Endothelial cell of umbilical vein (primary cell): ENCODE measurements at regions not wholly inside any gene's neighbourhood (a gene's known extent, or its start where the extent isn't known, plus 50 kb on each side); places are given as distances from the start of the nearest gene placed in this dataset.

Experiments used
- BruUV-seq: library from RNA; stranded (reverse); fragments of 400-500 nt; replicated peaks from 2 replicates; lab custom pipeline; 2021; lab: Mats Ljungman, UMichigan
- CTCF ChIA-PET: fragments of 300-600, 350-600 bp; sonication (Branson Sonifier 250); formaldehyde crosslinking; loops from one replicate; lab custom pipeline; 2021; ENCODE audit warnings: antibody characterized with exemption, inconsistent platforms; lab: Charles Lee
- POLR2A ChIA-PET: fragments of 300-600, 350-600 bp; sonication (Branson Sonifier 250); formaldehyde crosslinking; loops from one replicate; lab custom pipeline; 2021; ENCODE audit warnings: antibody characterized with exemption, inconsistent platforms; lab: Charles Lee
- DNase-seq: peaks from one replicate; pipeline ENCODE4 v3.0.0-alpha.2; 2011; ENCODE audit warnings: low read depth, low spot score
- FAIRE-seq: peaks from 2 replicates; lab custom pipeline; 2011; peaks lifted over from hg19 to GRCh38; lab: Jason Lieb, UNC
- H2AFZ ChIP-seq: 2 replicates; pipeline ENCODE4 v1.6.0; 2012; ENCODE audit warnings: low read depth, low read length, control low read depth, inconsistent platforms
- H3K27ac ChIP-seq: 2 replicates; pipeline ENCODE4 v1.5.1; 2011; ENCODE audit warnings: low read depth, mild to moderate bottlenecking, control low read depth, low read length, moderate library complexity; ENCODE audit not compliant: insufficient read depth
- H3K27me3 ChIP-seq, 2 experiments: 2 replicates each; pipeline versions ENCODE4 v1.6.0 to v1.6.1; 2011; ENCODE audit warnings: low read length in 2 of 2, mixed read lengths in 1 of 2; ENCODE audit not compliant: control insufficient read depth in 2 of 2, insufficient read depth in 2 of 2
- H3K36me3 ChIP-seq, 2 experiments: 2 replicates in 1 of 2; 3 replicates in 1 of 2; pipeline ENCODE4 v1.5.1; 2011; ENCODE audit warnings: low read length in 2 of 2, mild to moderate bottlenecking in 1 of 2, moderate library complexity in 1 of 2; ENCODE audit not compliant: control insufficient read depth in 2 of 2, insufficient read depth in 2 of 2; ENCODE audit errors: extremely low read depth in 1 of 2
- H3K4me1 ChIP-seq: 3 replicates; pipeline ENCODE4 v1.5.1; 2011; ENCODE audit warnings: mild to moderate bottlenecking, low read length; ENCODE audit not compliant: control insufficient read depth, insufficient read depth; ENCODE audit errors: extremely low read depth
- H3K4me2 ChIP-seq: 2 replicates; pipeline ENCODE4 v1.6.1; 2011; ENCODE audit warnings: low read length, control low read depth, mixed read lengths; ENCODE audit not compliant: insufficient read depth
- H3K4me3 ChIP-seq, 3 experiments: fragments of 200-600 bp in 1 of 3; sonication (generic), shearing (Covaris generic) in 1 of 3; replicated peaks in 1 of 3; 2 replicates each; pipeline ENCODE4 v1.5.1; 2011 to 2016; ENCODE audit warnings: control low read depth in 3 of 3, low read length in 3 of 3, mild to moderate bottlenecking in 2 of 3, inconsistent platforms in 1 of 3, low read depth in 1 of 3, moderate library complexity in 1 of 3; ENCODE audit not compliant: insufficient read depth in 1 of 3
- H3K79me2 ChIP-seq: 2 replicates; pipeline ENCODE4 v1.6.0; 2012; ENCODE audit warnings: low read length, inconsistent platforms; ENCODE audit not compliant: control insufficient read depth, insufficient read depth
- H3K9ac ChIP-seq: replicated peaks from 2 replicates; pipeline ENCODE3; 2011; ENCODE audit warnings: low read length, control low read depth; ENCODE audit not compliant: insufficient read depth; ENCODE audit errors: extremely low read depth
- H3K9me1 ChIP-seq: replicated peaks from 3 replicates; pipeline ENCODE4 v1.6.0; 2011; ENCODE audit warnings: mild to moderate bottlenecking, low read length; ENCODE audit not compliant: control insufficient read depth, insufficient read depth; ENCODE audit errors: extremely low read depth
- H3K9me3 ChIP-seq: replicated peaks from 2 replicates; pipeline ENCODE4 v1.5.1; 2012; ENCODE audit warnings: low read length, inconsistent platforms; ENCODE audit not compliant: control insufficient read depth, insufficient read depth
- H4K20me1 ChIP-seq: replicated peaks from 2 replicates; pipeline ENCODE3; 2011; ENCODE audit warnings: mild to moderate bottlenecking, low read length; ENCODE audit not compliant: control insufficient read depth, insufficient read depth; ENCODE audit errors: extremely low read depth
- EZH2 ChIP-seq: IDR thresholded peaks from 2 replicates; pipeline ENCODE4 v1.6.1; 2012; ENCODE audit warnings: borderline replicate concordance, low read depth, mild to moderate bottlenecking, moderate library complexity, low read length, inconsistent platforms; ENCODE audit not compliant: severe bottlenecking
- FOS ChIP-seq: IDR thresholded peaks from 2 replicates; pipeline ENCODE4 v1.6.1; 2011; ENCODE audit warnings: mild to moderate bottlenecking, low read length, moderate library complexity, borderline replicate concordance; ENCODE audit not compliant: insufficient read depth
- GATA2 ChIP-seq: IDR thresholded peaks from 2 replicates; pipeline ENCODE4 v1.7.0; 2011; ENCODE audit warnings: low read depth, mild to moderate bottlenecking, moderate library complexity, mixed read lengths, low read length; ENCODE audit not compliant: insufficient read length, insufficient read depth
- JUN ChIP-seq: IDR thresholded peaks from 2 replicates; pipeline ENCODE4 v1.6.1; 2011; ENCODE audit warnings: borderline replicate concordance, low read depth; ENCODE audit not compliant: insufficient read length, insufficient read depth
- MYC ChIP-seq: IDR thresholded peaks from one replicate; pipeline ENCODE4 v1.6.1; 2011; ENCODE audit warnings: mild to moderate bottlenecking, low read depth, low read length
- POLR2A ChIP-seq: IDR thresholded peaks from 2 replicates; pipeline ENCODE4 v1.6.1; 2012; ENCODE audit warnings: low read depth, mild to moderate bottlenecking, control low read depth, low read length
- POLR2AphosphoS5 ChIP-seq: IDR thresholded peaks from 2 replicates; pipeline ENCODE4 v1.6.1; 2012; ENCODE audit warnings: low read depth, mild to moderate bottlenecking, control low read depth, low read length, moderate library complexity; ENCODE audit not compliant: insufficient read depth
- dilution Hi-C: fragments of 300-500 bp; cut with MboI; formaldehyde crosslinking; loops from one replicate; pipeline ENCODE4 v1.15.0; 2019; ENCODE audit warnings: low sequenced_read_pairs; ENCODE audit not compliant: extremely low pct_ligation_motif_present
- intact Hi-C: fragments of 100-400 bp; cut with micrococcal nuclease; formaldehyde crosslinking; loops from one replicate; pipeline ENCODE4 v1.10.0; 2022
- TF ChIP-seq, protein P1 (sequence below), 2 donors: IDR thresholded peaks; 1 replicate in 1 of 2; 2 replicates in 1 of 2; pipeline ENCODE4 v1.5.1; 2011; ENCODE audit warnings: low read length in 2 of 2, mild to moderate bottlenecking in 2 of 2, moderate library complexity in 2 of 2, control low read depth in 1 of 2, inconsistent platforms in 1 of 2, low read depth in 1 of 2; ENCODE audit not compliant: insufficient read depth in 1 of 2; ENCODE audit errors: extremely low read depth in 1 of 2
- TF ChIP-seq, protein P2 (sequence below): IDR thresholded peaks from 2 replicates; pipeline ENCODE4 v1.6.1; 2011; ENCODE audit not compliant: insufficient read depth, insufficient read length

DNA sequence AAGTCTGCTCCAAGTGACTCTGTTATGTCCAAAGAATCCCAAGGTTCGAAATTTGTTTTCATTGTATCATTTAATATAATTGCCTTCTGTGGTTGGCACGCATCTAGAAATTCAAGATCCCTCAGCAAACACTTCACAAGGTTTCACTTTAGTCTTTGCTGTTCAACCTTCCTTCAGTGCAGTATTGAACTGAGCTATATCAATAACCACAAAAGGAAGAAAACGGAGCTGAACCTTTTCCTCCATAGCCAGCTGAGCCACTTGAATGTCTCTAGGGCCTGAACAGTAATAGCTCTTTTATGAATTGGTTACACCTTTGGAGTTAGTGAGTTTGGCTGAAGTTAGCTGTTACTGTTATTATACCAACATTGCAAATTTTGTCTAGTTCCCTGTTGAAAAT is 357.7 kb upstream of the HNRNPA3 start:
- Histone ChIP-seq H3K36me3 (no peaks in the 10 kb centered on the region), H3K9me3 (no peaks in the 10 kb centered on the region), H3K9me1 (no peaks in the 10 kb centered on the region), H4K20me1 (no peaks in the 10 kb centered on the region), H2AFZ (no peak overlapping the region), H3K4me2 (no peak overlapping the region), H3K27ac (no peak overlapping the region), H3K4me3 (no peak overlapping the region), H3K4me1 (no peaks in the 10 kb centered on the region), H3K79me2 (no peaks in the 10 kb centered on the region), H3K9ac (no peak overlapping the region), H3K27me3 (peaks cover 2% of the 10 kb centered on the region in 2 experiments)
- DNase-seq (no peak), FAIRE-seq (no peak)
- no TSS peak for BruUV-seq
- dilution Hi-C loops (no loop called here), intact Hi-C loops (no loop called here)
- TF ChIP-seq POLR2AphosphoS5, result no peak
- TF ChIP-seq GATA2, result no peak
- no peak for TF ChIP-seq EZH2
- no peak for TF ChIP-seq MYC
- TF ChIP-seq, protein P1, sequence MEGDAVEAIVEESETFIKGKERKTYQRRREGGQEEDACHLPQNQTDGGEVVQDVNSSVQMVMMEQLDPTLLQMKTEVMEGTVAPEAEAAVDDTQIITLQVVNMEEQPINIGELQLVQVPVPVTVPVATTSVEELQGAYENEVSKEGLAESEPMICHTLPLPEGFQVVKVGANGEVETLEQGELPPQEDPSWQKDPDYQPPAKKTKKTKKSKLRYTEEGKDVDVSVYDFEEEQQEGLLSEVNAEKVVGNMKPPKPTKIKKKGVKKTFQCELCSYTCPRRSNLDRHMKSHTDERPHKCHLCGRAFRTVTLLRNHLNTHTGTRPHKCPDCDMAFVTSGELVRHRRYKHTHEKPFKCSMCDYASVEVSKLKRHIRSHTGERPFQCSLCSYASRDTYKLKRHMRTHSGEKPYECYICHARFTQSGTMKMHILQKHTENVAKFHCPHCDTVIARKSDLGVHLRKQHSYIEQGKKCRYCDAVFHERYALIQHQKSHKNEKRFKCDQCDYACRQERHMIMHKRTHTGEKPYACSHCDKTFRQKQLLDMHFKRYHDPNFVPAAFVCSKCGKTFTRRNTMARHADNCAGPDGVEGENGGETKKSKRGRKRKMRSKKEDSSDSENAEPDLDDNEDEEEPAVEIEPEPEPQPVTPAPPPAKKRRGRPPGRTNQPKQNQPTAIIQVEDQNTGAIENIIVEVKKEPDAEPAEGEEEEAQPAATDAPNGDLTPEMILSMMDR (IDR thresholded peaks at IDR 0.05; ENCODE audit: extremely low read depth in 1 of 2, insufficient read depth in 1 of 2, low read depth in 1 of 2, low read length in 2 of 2), result no peak
- TF ChIP-seq, protein P2, sequence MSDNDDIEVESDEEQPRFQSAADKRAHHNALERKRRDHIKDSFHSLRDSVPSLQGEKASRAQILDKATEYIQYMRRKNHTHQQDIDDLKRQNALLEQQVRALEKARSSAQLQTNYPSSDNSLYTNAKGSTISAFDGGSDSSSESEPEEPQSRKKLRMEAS, result no peak
- TF ChIP-seq POLR2A, result no peak
- no peak for TF ChIP-seq JUN
- no peak for TF ChIP-seq FOS
- CTCF ChIA-PET, result interaction anchor here (1.1 to 1.6 kb wide), 4 partner anchors 9 to 41 kb away, joined by 3 to 9 read pairs (median 6); no protein-coding TSS in a partner anchor
- POLR2A ChIA-PET, result no interaction called here
